HG03460 (cell line): ENCODE measurements at regions not wholly inside any gene's neighbourhood (a gene's known extent, or its start where the extent isn't known, plus 50 kb on each side); places are given as distances from the start of the nearest gene placed in this dataset.
"Not testable (repeated sequence)": the region's sequence is repeated elsewhere in the genome, so short reads cannot be mapped to it uniquely, and the experiment has no call there.

ENCODE experiments used
- ATAC-seq: cut with Tn5 transposase; IDR thresholded peaks from one replicate; pipeline ENCODE4 v1.9.1; 2021; ENCODE audit not compliant: unreplicated experiment

DNA sequence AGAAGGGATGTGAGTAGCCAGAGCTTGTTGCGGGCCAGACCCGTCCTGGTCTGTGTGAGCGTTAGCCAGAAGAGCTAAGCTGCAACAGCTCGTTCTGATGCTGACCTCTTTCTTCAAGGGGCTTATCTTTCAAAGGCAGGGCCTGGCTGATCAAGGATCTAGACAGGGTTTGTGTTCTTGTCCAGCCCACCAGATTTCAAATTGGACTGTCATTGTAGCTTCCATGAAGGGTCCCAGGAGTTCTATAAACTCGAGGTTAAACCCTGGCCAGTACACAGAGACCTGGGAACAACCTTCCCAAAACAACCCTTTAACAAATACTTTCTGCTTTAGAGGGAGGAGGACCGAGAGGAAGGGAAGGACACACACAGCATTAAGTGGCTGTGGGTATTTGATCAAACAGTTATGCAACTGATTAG lies 153.0 kb upstream of the TUT7 start:
- ATAC-seq, result no peak

GRCh38 chr9:86503942-86504341 lies 149.7 kb upstream of the TUT7 start:
- no peak for ATAC-seq

- ATAC-seq, result no peak
Measured at GRCh38 chr9:86503314-86503713, 149.1 kb upstream of the TUT7 start.

GRCh38 chr9:86500667-86501435 lies 146.6 kb upstream of the TUT7 start:
- no peak for ATAC-seq

DNA sequence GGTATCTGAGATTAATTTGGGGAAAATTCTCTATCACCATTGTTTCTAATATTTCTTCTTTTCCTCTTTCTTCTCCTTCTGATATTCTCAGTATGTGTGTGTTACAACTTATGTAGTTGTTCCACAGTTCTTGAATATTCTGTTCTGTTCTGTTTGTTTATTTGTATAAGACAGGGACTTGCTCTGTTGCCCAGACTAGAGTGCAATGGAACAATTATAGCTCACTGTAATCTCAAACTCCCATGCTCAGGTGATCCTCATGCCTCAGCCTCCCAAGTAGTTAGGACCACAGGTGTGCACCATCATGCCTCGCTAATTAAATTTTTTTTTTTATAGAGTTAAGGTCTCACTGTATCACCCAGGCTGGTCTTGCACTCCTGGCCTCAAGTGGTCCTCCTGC lies 145.8 kb upstream of the TUT7 start:
- no peak for ATAC-seq

DNA sequence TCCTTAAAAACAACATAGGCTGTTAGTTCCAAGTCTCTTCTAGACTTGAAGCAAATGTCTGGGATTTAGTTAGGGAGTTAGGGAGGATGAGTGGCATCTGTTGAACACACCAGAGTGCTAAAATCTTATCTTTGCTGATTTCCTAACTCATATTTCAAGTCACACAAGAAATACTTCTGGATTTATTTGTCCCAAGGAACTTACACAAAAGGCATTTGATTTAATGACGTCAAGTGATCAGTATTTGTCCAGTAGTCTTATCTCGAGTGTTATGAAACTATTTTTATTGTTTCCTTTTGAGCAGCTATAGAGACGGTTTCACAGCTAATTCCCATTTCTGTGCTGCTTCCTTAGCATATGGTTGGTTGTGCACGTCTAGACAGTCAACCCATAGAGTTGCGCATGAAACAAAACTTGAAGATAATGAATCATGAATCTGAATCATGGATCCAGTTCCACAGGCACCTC lies 140.5 kb upstream of the TUT7 start:
- ATAC-seq, result no peak

DNA sequence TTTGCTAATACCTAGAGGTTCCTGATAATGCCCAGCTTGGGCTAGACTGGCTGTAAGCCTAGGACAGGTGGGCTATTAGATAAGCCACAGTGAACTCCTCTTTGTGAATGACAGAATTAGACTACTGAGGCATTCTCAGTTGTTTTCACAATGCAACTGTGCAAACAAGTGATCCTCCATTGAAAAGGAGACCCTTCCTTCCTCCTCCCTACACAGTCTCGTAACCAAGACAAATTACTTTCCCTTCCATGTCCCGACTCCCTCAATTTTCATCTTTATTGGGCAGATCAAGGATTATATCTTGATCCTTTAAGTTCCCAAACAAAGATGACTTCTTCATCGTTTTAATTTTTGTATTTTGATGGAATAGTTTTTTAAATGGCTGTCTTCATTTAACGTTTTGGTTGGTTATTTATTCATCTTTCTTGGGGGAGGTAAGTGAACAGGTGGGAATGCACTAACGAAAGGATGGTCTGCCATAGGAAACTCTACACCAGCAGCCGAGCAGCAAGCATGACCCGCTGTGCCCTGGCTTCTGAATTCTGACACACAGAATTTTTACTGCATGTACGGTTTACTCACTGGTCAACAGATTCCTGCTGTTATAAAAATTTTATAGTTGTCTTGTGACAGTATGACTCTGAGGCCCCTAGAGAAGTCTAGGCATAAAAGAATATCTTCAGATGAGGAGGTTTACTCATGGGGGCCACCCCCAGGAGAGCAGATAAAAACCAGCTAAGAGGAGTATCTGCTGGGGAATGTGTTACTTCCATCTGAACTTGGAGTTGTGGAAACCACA lies 137.5 kb upstream of the TUT7 start:
- no peak for ATAC-seq

DNA sequence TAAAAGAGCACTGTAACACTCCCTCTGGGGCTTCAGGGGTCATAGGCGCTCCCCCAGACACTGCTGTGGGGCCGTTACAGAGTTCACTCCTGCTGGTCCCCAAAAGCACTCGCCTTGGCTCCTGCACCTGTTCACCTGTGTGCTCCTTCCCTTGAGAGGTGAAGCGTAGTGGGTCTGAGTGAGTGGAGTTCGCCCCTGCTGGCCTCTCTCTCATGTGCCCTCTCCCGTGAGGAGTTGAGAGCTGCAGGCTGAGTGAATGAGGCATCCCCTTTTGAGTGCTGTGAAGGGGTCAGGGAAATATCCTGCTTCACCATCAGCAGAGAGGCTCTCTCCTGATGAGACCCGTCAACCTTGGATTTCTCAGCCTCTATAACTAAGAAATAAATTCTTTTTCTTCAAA lies 134.6 kb upstream of the TUT7 start:
- no peak for ATAC-seq

GRCh38 chr9:86488345-86488744 lies 134.1 kb upstream of the TUT7 start:
- no peak for ATAC-seq

DNA sequence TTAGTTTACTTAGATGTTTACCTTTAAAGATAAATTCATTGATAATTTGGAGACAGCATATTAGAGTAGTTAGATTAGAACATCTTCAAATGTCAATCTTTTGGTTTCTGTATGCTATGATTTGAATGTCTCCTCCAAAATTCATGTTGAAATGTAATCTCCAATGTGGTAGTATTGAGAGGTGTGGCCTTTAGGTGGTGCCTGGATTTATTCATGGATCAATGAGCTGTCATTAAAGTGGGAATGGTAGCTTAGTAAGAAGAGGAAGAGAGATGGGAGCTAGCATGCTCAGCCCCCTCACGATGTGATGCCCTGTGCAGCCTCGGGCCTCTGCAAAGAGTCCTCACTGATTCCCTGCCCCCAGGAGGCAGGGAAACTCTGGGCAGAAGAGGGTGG lies 133.6 kb upstream of the TUT7 start:
- ATAC-seq, result no peak

DNA sequence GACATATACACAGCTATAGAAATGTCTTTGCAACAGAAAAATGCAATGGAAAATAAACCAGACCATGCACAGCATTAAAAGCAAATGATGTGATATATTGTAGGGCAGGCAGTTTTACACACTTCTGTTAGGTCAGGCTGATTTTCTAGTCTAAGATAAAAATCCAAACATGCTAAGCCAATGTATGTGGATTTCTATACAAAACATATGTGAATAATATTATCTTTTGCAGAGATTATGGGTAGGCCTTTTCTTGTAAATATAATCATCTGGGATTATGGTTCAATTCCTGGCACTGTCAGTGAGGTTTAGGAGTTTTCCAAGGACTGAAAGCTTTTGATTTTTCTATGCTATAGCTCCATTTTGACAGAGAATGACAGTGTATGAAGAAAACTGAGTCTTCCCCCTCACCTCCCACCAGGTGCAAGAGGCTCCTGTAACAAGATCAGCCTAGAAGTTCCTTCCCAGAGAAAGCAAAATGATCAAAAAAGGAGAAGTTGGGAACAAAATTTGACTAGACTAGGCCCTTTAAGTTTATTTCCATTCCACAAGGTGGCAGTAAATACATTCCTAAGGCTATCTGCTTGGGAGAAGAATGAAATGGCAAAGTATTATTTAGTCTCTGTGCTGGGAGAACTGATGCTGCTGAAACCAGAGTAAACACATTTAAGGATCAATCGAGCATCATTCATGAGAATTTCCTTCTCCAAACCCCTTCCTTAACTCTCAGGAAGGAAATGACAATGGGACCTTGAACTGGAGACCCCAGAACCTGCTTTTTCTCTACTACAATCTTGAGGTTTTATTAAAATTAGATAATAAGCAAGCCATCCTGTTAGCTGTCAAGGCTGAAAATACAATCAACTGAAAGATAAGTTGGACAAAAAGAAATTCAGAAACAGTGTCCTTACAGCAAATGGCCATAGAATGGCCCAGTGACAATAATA lies 133.0 kb upstream of the TUT7 start:
- ATAC-seq, result no peak

GRCh38 chr9:86485359-86485758 lies 131.1 kb upstream of the TUT7 start:
- ATAC-seq, result no peak

DNA sequence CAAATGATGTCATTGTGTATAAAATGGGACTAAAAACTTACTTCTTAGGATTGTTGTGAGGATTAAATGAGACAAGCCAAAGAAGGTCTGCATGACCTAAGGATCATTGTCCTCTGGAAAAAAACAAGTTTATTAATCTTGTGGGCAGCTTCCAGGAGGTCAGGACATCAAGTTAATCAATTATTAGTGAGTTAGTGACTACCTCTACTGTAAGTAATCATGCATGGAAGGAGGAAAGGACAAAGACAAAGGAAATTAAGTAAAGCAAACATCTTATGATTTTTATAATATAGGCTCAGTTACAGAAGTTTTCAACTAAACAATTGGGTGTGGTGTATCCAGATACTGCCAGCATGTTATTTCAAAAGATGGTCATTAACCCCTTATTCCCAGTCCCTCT lies 129.3 kb upstream of the TUT7 start:
- ATAC-seq, result no peak

DNA sequence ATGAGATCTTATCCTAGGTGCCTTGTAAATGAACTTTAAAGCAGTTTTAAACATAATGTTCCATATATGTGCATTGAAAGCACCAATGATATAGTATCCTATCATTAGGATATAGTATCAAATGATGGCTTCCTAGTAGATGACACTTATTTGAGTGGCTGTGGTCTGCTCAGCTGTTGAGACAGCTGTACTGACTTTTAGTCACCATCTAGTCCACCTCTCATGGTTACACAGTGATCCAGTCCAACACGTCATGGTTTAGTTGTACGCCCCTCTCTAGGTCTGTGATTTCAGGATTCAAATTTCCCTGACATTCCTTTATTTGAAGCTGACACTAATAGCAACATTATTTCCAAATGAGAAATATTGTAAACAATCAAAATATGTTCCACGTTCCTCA lies 127.3 kb upstream of the TUT7 start:
- no peak for ATAC-seq

DNA sequence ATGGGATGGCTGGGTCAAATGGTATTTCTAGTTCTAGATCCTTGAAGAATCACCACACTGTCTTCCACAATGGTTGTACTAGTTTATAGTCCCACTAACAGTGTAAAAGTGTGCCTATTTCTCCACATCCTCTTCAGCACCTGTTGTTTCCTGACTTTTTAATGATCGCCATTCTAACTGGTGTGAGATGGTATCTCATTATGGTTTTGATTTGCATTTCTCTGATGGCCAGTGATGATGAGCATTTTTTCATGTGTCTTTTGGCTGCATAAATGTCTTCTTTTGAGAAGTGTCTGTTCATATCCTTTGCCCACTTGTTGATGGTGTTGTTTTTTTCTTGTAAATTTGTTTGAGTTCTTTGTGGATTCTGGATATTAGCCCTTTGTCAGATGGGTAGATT lies 121.0 kb upstream of the TUT7 start:
- ATAC-seq, result not testable (repeated sequence)

- no peak for ATAC-seq
Measured at GRCh38 chr9:86471171-86471815, 117.1 kb upstream of the TUT7 start.

DNA sequence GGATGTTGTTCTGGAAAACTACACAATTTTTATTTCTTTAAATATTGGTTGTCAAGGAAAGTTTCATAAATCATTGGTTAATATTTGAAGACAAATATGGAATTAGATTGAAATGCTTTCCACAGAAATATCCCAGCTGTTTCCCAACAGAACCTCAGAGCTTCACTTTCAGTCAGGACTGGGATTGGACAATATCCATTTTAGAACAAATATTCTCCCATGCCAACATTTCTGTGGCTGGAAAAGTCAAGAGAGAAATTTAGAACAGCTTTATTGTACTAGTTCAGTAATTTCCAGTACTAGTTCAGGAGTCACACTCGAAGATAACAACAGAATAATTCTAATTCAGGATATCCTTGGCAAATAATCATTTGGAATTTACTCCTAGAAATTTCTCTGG lies 116.1 kb upstream of the TUT7 start:
- no peak for ATAC-seq

- no peak for ATAC-seq
Measured at GRCh38 chr9:86469476-86470250, 115.5 kb upstream of the TUT7 start.

- no peak for ATAC-seq
Measured at GRCh38 chr9:86464242-86464641, 110.0 kb upstream of the TUT7 start.
